B cell (primary cell): ENCODE measurements at regions not wholly inside any gene's neighbourhood (a gene's known extent, or its start where the extent isn't known, plus 50 kb on each side); places are given as distances from the start of the nearest gene placed in this dataset.

Source experiments
- ATAC-seq: fragments of 200-7000 bp; cut with Tn5 transposase; one replicate; pipeline ENCODE4 v1.10.0; 2021; ENCODE audit warnings: low read depth, mild to moderate bottlenecking, moderate number of reproducible peaks, moderate library complexity
- CTCF ChIA-PET: fragments of 350-600 bp; sonication (Branson Sonifier 250); formaldehyde crosslinking; loops from one replicate; lab custom pipeline; 2021; ENCODE audit warnings: antibody characterized with exemption, inconsistent platforms; lab: Charles Lee
- POLR2A ChIA-PET: fragments of 350-600 bp; sonication (Branson Sonifier 250); formaldehyde crosslinking; loops from one replicate; lab custom pipeline; 2021; ENCODE audit warnings: antibody characterized with exemption; lab: Charles Lee
- DNase-seq: peaks from one replicate; pipeline ENCODE4 v3.0.0; 2013
- H2AFZ ChIP-seq: 2 replicates; pipeline ENCODE4 v1.6.1; 2012; ENCODE audit warnings: mild to moderate bottlenecking, low read depth, low read length; ENCODE audit not compliant: insufficient read depth, poor library complexity, severe bottlenecking
- H3K27ac ChIP-seq, 2 donors: 1 replicate in 1 of 2; 2 replicates in 1 of 2; pipeline ENCODE4 v1.5.1; 2012 to 2013; ENCODE audit warnings: low read length in 2 of 2, mild to moderate bottlenecking in 2 of 2, moderate library complexity in 1 of 2
- H3K27me3 ChIP-seq, 4 experiments: fragments of 200-600 bp in 1 of 4; sonication (generic) in 1 of 4; replicated peaks in 1 of 4; 1 replicate in 2 of 4; 2 replicates in 2 of 4; pipeline versions ENCODE4 v1.6.1 to v1.7.0; 2013 to 2016; ENCODE audit warnings: low read length in 3 of 4, mild to moderate bottlenecking in 2 of 4, mixed read lengths in 1 of 4, moderate library complexity in 1 of 4; ENCODE audit not compliant: insufficient read depth in 4 of 4, control insufficient read depth in 3 of 4; ENCODE audit errors: control extremely low read depth in 1 of 4
- H3K36me3 ChIP-seq, 2 experiments: replicated peaks in 1 of 2; 1 replicate in 1 of 2; 2 replicates in 1 of 2; pipeline versions ENCODE4 v1.6.1 to v1.7.1; 2013; ENCODE audit warnings: low read length in 1 of 2; ENCODE audit not compliant: insufficient read depth in 2 of 2, control insufficient read depth in 1 of 2; ENCODE audit errors: control extremely low read depth in 1 of 2, extremely low read depth in 1 of 2
- H3K4me1 ChIP-seq, 2 donors: fragments of 200-600 bp in 1 of 2; sonication (generic) in 1 of 2; 1 replicate in 1 of 2; 2 replicates in 1 of 2; pipeline versions ENCODE4 v1.5.1 to v1.6.1; 2013 to 2017; ENCODE audit warnings: low read length in 2 of 2; ENCODE audit not compliant: control insufficient read depth in 2 of 2, insufficient read depth in 2 of 2
- H3K4me2 ChIP-seq: replicated peaks from 2 replicates; pipeline ENCODE3; 2012; ENCODE audit warnings: mild to moderate bottlenecking, low read depth, low read length; ENCODE audit not compliant: poor library complexity, severe bottlenecking
- H3K4me3 ChIP-seq, 5 experiments: fragments of 200-600 bp in 1 of 5; sonication (generic) in 1 of 5; 1 replicate in 3 of 5; 2 replicates in 2 of 5; pipeline versions ENCODE4 v1.5.1 to v1.7.0; 2011 to 2016; ENCODE audit warnings: low read length in 4 of 5, mild to moderate bottlenecking in 4 of 5, low read depth in 2 of 5, control low read depth in 1 of 5, moderate library complexity in 1 of 5; ENCODE audit not compliant: insufficient read depth in 1 of 5; ENCODE audit errors: control extremely low read depth in 1 of 5, extremely low read depth in 1 of 5
- H3K79me2 ChIP-seq: fragments of 200-600 bp; sonication (generic); one replicate; pipeline ENCODE4 v1.6.0; 2016; ENCODE audit warnings: low read length; ENCODE audit not compliant: control insufficient read depth, insufficient read depth
- H3K9ac ChIP-seq: fragments of 200-600 bp; sonication (generic); 2 replicates; pipeline ENCODE4 v1.6.1; 2017; ENCODE audit warnings: mild to moderate bottlenecking, low read length, moderate library complexity
- H3K9me3 ChIP-seq, 3 donors: one replicate each; pipeline versions ENCODE4 v1.6.1 to v1.7.1; 2013; ENCODE audit warnings: low read length in 2 of 3; ENCODE audit not compliant: control insufficient read depth in 2 of 3, insufficient read depth in 1 of 3; ENCODE audit errors: control extremely low read depth in 1 of 3
- H4K20me1 ChIP-seq: 2 replicates; pipeline ENCODE4 v1.6.0; 2012; ENCODE audit warnings: mild to moderate bottlenecking, low read length; ENCODE audit not compliant: insufficient read depth, control insufficient read depth, poor library complexity, severe bottlenecking
- H3K27ac Mint-ChIP-seq: one replicate; pipeline ENCODE4 v1.8.0; 2021; ENCODE audit warnings: mixed read lengths
- H3K27me3 Mint-ChIP-seq: one replicate; pipeline ENCODE4 v1.8.0; 2021; ENCODE audit warnings: mixed read lengths
- H3K4me1 Mint-ChIP-seq: one replicate; pipeline ENCODE4 v1.8.0; 2021; ENCODE audit warnings: mixed read lengths
- H3K4me3 Mint-ChIP-seq: one replicate; pipeline ENCODE4 v1.8.0; 2021; ENCODE audit warnings: mixed read lengths
- H3K9me3 Mint-ChIP-seq: one replicate; pipeline ENCODE4 v1.8.0; 2022; ENCODE audit warnings: mixed read lengths; ENCODE audit not compliant: insufficient read depth
- EZH2 ChIP-seq: IDR thresholded peaks from 2 replicates; pipeline ENCODE4 v1.6.1; 2012; ENCODE audit warnings: borderline replicate concordance, low read depth, mild to moderate bottlenecking, moderate library complexity, low read length; ENCODE audit not compliant: insufficient read depth, poor library complexity, severe bottlenecking
- WGBS: methylation state at CpG from one replicate; pipeline ENCODE4 v1.1.5; 2013; ENCODE audit warnings: missing lambda C conversion rate; ENCODE audit not compliant: insufficient coverage; 5-methylcytosine and 5-hydroxymethylcytosine counted together
- intact Hi-C: fragments of 100-400 bp; cut with micrococcal nuclease; formaldehyde crosslinking; loops from one replicate; pipeline ENCODE4 v1.10.0; 2022
- TF ChIP-seq, protein P1 (sequence below): fragments of 200-600 bp; IDR thresholded peaks from one replicate; pipeline ENCODE4 v1.8.0; 2022; ENCODE audit warnings: antibody characterized with exemption, mild to moderate bottlenecking

DNA sequence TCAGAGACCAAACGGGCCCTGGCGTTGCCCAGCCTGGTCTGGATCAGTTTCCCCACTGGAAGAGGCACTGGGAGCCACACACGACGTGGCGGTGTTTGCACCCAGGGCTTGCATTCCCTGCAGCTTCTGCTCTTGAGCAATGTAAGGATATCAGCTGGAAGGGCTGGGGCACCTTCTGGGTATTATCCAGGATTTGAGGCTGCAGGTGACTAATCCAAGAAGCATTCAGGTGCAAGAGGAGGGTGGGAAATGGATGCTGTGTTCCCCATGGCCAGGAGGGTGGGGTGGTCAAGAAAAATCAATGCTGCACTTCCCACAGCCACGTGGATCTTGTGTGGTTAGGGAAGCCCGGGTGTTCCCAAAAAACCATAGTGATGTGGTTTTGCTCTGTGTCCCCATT, 430.9 kb downstream of the IRX2 start:
- Histone ChIP-seq H3K36me3 (no peaks in the 10 kb centered on the region), H3K9me3 (peaks cover 0 to 20% (median 0%) of the 10 kb centered on the region in 3 donors), H4K20me1 (no peaks in the 10 kb centered on the region), H3K27ac (no peak overlapping the region), H3K4me3 (no peak overlapping the region), H3K9ac (no peak overlapping the region), H3K4me2 (no peak overlapping the region), H3K27me3 (no peaks in the 10 kb centered on the region), H3K79me2 (no peaks in the 10 kb centered on the region), H3K4me1 (no peaks in the 10 kb centered on the region), H2AFZ (no peak overlapping the region)
- Mint-ChIP-seq H3K4me1 (no peaks in the 10 kb centered on the region), H3K27me3 (no peaks in the 10 kb centered on the region), H3K27ac (no peak overlapping the region), H3K9me3 (no peaks in the 10 kb centered on the region), H3K4me3 (no peak overlapping the region)
- TF ChIP-seq, protein P1, sequence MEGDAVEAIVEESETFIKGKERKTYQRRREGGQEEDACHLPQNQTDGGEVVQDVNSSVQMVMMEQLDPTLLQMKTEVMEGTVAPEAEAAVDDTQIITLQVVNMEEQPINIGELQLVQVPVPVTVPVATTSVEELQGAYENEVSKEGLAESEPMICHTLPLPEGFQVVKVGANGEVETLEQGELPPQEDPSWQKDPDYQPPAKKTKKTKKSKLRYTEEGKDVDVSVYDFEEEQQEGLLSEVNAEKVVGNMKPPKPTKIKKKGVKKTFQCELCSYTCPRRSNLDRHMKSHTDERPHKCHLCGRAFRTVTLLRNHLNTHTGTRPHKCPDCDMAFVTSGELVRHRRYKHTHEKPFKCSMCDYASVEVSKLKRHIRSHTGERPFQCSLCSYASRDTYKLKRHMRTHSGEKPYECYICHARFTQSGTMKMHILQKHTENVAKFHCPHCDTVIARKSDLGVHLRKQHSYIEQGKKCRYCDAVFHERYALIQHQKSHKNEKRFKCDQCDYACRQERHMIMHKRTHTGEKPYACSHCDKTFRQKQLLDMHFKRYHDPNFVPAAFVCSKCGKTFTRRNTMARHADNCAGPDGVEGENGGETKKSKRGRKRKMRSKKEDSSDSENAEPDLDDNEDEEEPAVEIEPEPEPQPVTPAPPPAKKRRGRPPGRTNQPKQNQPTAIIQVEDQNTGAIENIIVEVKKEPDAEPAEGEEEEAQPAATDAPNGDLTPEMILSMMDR, result no peak
- TF ChIP-seq EZH2, result no peak
- intact Hi-C loops, result no loop called here
- WGBS, result 78% methylated on average over 5 of the region's 7 CpGs
- ChIA-PET CTCF (no interaction called here), POLR2A (no interaction called here)
- DNase-seq (no peak), ATAC-seq (no peak)

GRCh38 chr5:2317540-2317939, 433.9 kb downstream of the IRX2 start:
- H2AFZ ChIP-seq, result no peak overlapping the region
- ChIA-PET POLR2A (no interaction called here), CTCF (no interaction called here)
- H3K4me1 ChIP-seq, result no peaks in the 10 kb centered on the region
- H3K4me2 ChIP-seq, result no peak overlapping the region
- intact Hi-C loops, result no loop called here
- WGBS, result 60% methylated on average over 1 of the region's 2 CpGs
- DNase-seq (no peak), ATAC-seq (no peak)
- H3K9ac ChIP-seq, result no peak overlapping the region
- H3K79me2 ChIP-seq, result no peaks in the 10 kb centered on the region
- H3K9me3 ChIP-seq, result peaks cover 0 to 14% (median 0%) of the 10 kb centered on the region in 3 donors
- Mint-ChIP-seq H3K27me3 (no peaks in the 10 kb centered on the region), H3K9me3 (no peaks in the 10 kb centered on the region), H3K27ac (no peak overlapping the region), H3K4me1 (no peaks in the 10 kb centered on the region), H3K4me3 (no peak overlapping the region)
- no peaks in the 10 kb centered on the region for H4K20me1 ChIP-seq
- no peak overlapping the region for H3K27ac ChIP-seq
- H3K36me3 ChIP-seq, result no peaks in the 10 kb centered on the region
- H3K27me3 ChIP-seq, result no peaks in the 10 kb centered on the region
- no peak overlapping the region for H3K4me3 ChIP-seq
- TF ChIP-seq, protein P1, result no peak
- no peak for TF ChIP-seq EZH2
